Panc1 (cell line): ENCODE measurements at regions not wholly inside any gene's neighbourhood (a gene's known extent, or its start where the extent isn't known, plus 50 kb on each side); places are given as distances from the start of the nearest gene placed in this dataset.

Source experiments
- CTCF ChIP-seq: fragments of 450-650 bp; IDR thresholded peaks from 2 replicates; pipeline ENCODE4 v1.5.1; 2017; ENCODE audit warnings: mild to moderate bottlenecking
- POLR2AphosphoS5 ChIP-seq: IDR thresholded peaks from 2 replicates; pipeline ENCODE4 v1.6.1; 2012; ENCODE audit warnings: mild to moderate bottlenecking, low read depth, low read length, moderate library complexity
- REST ChIP-seq, 2 experiments: IDR thresholded peaks; 2 replicates each; pipeline ENCODE4 v1.6.1; 2011 to 2012; ENCODE audit warnings: low read depth in 2 of 2, control low read depth in 1 of 2, low read length in 1 of 2, mild to moderate bottlenecking in 1 of 2, moderate library complexity in 1 of 2; ENCODE audit not compliant: insufficient read depth in 1 of 2
- SIN3A ChIP-seq: IDR thresholded peaks from 2 replicates; pipeline ENCODE4 v1.6.1; 2012; ENCODE audit warnings: low read depth, mild to moderate bottlenecking, low read length, moderate library complexity, borderline replicate concordance; ENCODE audit not compliant: insufficient read depth
- TCF7L2 ChIP-seq: IDR thresholded peaks from 2 replicates; pipeline ENCODE4 v1.6.1; 2011; ENCODE audit warnings: mild to moderate bottlenecking, low read depth, low read length, inconsistent platforms

GRCh38 chr12:38961683-38962082, 56.3 kb upstream of the CPNE8 start:
- no peak for TF ChIP-seq CTCF
- TF ChIP-seq TCF7L2, result no peak
- TF ChIP-seq REST (IDR thresholded peaks at IDR 0.05; ENCODE audit: insufficient read depth in 1 of 2, low read depth in 2 of 2, low read length in 1 of 2), result no peak
- no peak for TF ChIP-seq POLR2AphosphoS5
- no peak for TF ChIP-seq SIN3A
